ENCODE measurements at regions not wholly inside any gene's neighbourhood (a gene's known extent, or its start where the extent isn't known, plus 50 kb on each side); places are given as distances from the start of the nearest gene placed in this dataset.

- no peak overlapping the region for H3K4me3 ChIP-seq (ENCODE audit: control insufficient read depth in 2 of 3, extremely low read depth in 1 of 3, insufficient read depth in 2 of 3, low read depth in 1 of 3, low read length in 3 of 3)
- no peaks in the 10 kb centered on the region for H3K79me2 ChIP-seq (ENCODE audit: control insufficient read depth, insufficient read depth, low read length)
- H3K4me1 ChIP-seq (ENCODE audit: control insufficient read depth, extremely low read depth, insufficient read depth, low read length): peaks cover 5% of the 10 kb centered on the region
- DNase-seq (ENCODE audit: low read depth, low spot score): no peak
- H4K20me1 ChIP-seq (ENCODE audit: control insufficient read depth, extremely low read depth, insufficient read depth, low read length): no peaks in the 10 kb centered on the region
- TF ChIP-seq CTCF (optimal IDR thresholded peaks at IDR 0.05 in 1 of 3, IDR thresholded peaks at IDR 0.05 in 1 of 3, conservative IDR thresholded peaks at IDR 0.05 in 1 of 3; ENCODE audit: extremely low read depth in 1 of 3, insufficient read depth in 2 of 3, low read length in 3 of 3) (no peak), EZH2 (IDR thresholded peaks at IDR 0.05; ENCODE audit: low read length) (no peak)
- H3K9me1 ChIP-seq (ENCODE audit: control insufficient read depth, extremely low read depth, insufficient read depth, low read length): no peaks in the 10 kb centered on the region
- FAIRE-seq: no peak
- H3K4me2 ChIP-seq (ENCODE audit: control insufficient read depth, extremely low read depth, insufficient read depth, low read depth, low read length): no peak overlapping the region
- H3K9ac ChIP-seq (ENCODE audit: control insufficient read depth, extremely low read depth, insufficient read depth, low read length): no peak overlapping the region
- no peak overlapping the region for H3K27ac ChIP-seq (ENCODE audit: control insufficient read depth, insufficient read depth, low read length)
- no peak overlapping the region for H2AFZ ChIP-seq (ENCODE audit: control insufficient read depth, low read length)
- dilution Hi-C loops (cut with MboI; ENCODE audit: extremely low pct_ligation_motif_present, low sequenced_read_pairs): no loop called here
- H3K9me3 ChIP-seq (ENCODE audit: control insufficient read depth, low read depth, low read length): no peaks in the 10 kb centered on the region
- H3K27me3 ChIP-seq (ENCODE audit: control insufficient read depth, extremely low read depth, insufficient read depth, low read length): no peaks in the 10 kb centered on the region
- H3K36me3 ChIP-seq (ENCODE audit: control insufficient read depth in 2 of 2, extremely low read depth in 1 of 2, insufficient read depth in 2 of 2, low read length in 2 of 2): no peaks in the 10 kb centered on the region
Observed at GRCh38 chr5:143472576-143472975, 69.1 kb upstream of the NR3C1 start.

GRCh38 chr5:143471666-143472464 is 68.4 kb upstream of the NR3C1 start:
- H3K4me1 ChIP-seq (ENCODE audit: control insufficient read depth, extremely low read depth, insufficient read depth, low read length): peaks cover 5% of the 10 kb centered on the region
- no peak overlapping the region for H2AFZ ChIP-seq (ENCODE audit: control insufficient read depth, low read length)
- H3K4me2 ChIP-seq (ENCODE audit: control insufficient read depth, extremely low read depth, insufficient read depth, low read depth, low read length): no peak overlapping the region
- no peak overlapping the region for H3K4me3 ChIP-seq (ENCODE audit: control insufficient read depth in 2 of 3, extremely low read depth in 1 of 3, insufficient read depth in 2 of 3, low read depth in 1 of 3, low read length in 3 of 3)
- dilution Hi-C loops (cut with MboI; ENCODE audit: extremely low pct_ligation_motif_present, low sequenced_read_pairs): no loop called here
- H3K36me3 ChIP-seq (ENCODE audit: control insufficient read depth in 2 of 2, extremely low read depth in 1 of 2, insufficient read depth in 2 of 2, low read length in 2 of 2): no peaks in the 10 kb centered on the region
- no peaks in the 10 kb centered on the region for H3K27me3 ChIP-seq (ENCODE audit: control insufficient read depth, extremely low read depth, insufficient read depth, low read length)
- H3K9ac ChIP-seq (ENCODE audit: control insufficient read depth, extremely low read depth, insufficient read depth, low read length): no peak overlapping the region
- FAIRE-seq (no peak), DNase-seq (ENCODE audit: low read depth, low spot score) (no peak)
- no peak for TF ChIP-seq EZH2 (IDR thresholded peaks at IDR 0.05; ENCODE audit: low read length)
- no peak for TF ChIP-seq CTCF (optimal IDR thresholded peaks at IDR 0.05 in 1 of 3, IDR thresholded peaks at IDR 0.05 in 1 of 3, conservative IDR thresholded peaks at IDR 0.05 in 1 of 3; ENCODE audit: extremely low read depth in 1 of 3, insufficient read depth in 2 of 3, low read length in 3 of 3)
- H3K9me3 ChIP-seq (ENCODE audit: control insufficient read depth, low read depth, low read length): no peaks in the 10 kb centered on the region
- H3K9me1 ChIP-seq (ENCODE audit: control insufficient read depth, extremely low read depth, insufficient read depth, low read length): no peaks in the 10 kb centered on the region
- no peaks in the 10 kb centered on the region for H3K79me2 ChIP-seq (ENCODE audit: control insufficient read depth, insufficient read depth, low read length)
- H4K20me1 ChIP-seq (ENCODE audit: control insufficient read depth, extremely low read depth, insufficient read depth, low read length): no peaks in the 10 kb centered on the region
- no peak overlapping the region for H3K27ac ChIP-seq (ENCODE audit: control insufficient read depth, insufficient read depth, low read length)
